Transverse colon (tissue), 4 donors: ENCODE measurements at regions not wholly inside any gene's neighbourhood (a gene's known extent, or its start where the extent isn't known, plus 50 kb on each side); places are given as distances from the start of the nearest gene placed in this dataset.

Source experiments
- CTCF ChIP-seq, 5 experiments: fragments of 200-600 bp in 3 of 5; fragments of 450-650 bp in 2 of 5; sonication (generic) in 3 of 5; IDR thresholded peaks; 1 replicate in 2 of 5; 2 replicates in 3 of 5; pipeline ENCODE4 v1.5.1; 2016 to 2017; ENCODE audit warnings: antibody characterized with exemption in 5 of 5, inconsistent platforms in 3 of 5, mild to moderate bottlenecking in 2 of 5, moderate library complexity in 1 of 5
- EP300 ChIP-seq: sonication (generic); formaldehyde crosslinking; IDR thresholded peaks from one replicate; pipeline ENCODE4 v1.6.1; 2017; ENCODE audit warnings: antibody characterized with exemption, low read depth
- POLR2A ChIP-seq: fragments of 450-650 bp; IDR thresholded peaks from one replicate; pipeline ENCODE4 v1.6.1; 2016; ENCODE audit warnings: antibody characterized with exemption, mild to moderate bottlenecking, moderate library complexity
- POLR2AphosphoS5 ChIP-seq, 3 donors: sonication (generic); formaldehyde crosslinking; IDR thresholded peaks; one replicate each; pipeline ENCODE4 v1.6.1; 2016; ENCODE audit warnings: antibody characterized with exemption in 3 of 3

- TF ChIP-seq CTCF (IDR thresholded peaks at IDR 0.05): no peak
- TF ChIP-seq POLR2A: no peak
- TF ChIP-seq EP300: no peak
- TF ChIP-seq POLR2AphosphoS5 (IDR thresholded peaks at IDR 0.05): no peak
These were observed 82.7 kb downstream of the KCNA4 start for GRCh38 chr11:29934115-29934638.
